IMR-90 (cell line): ENCODE measurements at regions not wholly inside any gene's neighbourhood (a gene's known extent, or its start where the extent isn't known, plus 50 kb on each side); places are given as distances from the start of the nearest gene placed in this dataset.

Experiments
- BHLHE40 ChIP-seq: fragments of 150-350 bp; IDR thresholded peaks from 2 replicates; pipeline ENCODE4 v1.6.1; 2016; ENCODE audit warnings: mild to moderate bottlenecking, low read depth, low read length
- CEBPB ChIP-seq: IDR thresholded peaks from 2 replicates; pipeline ENCODE4 v1.6.1; 2012; ENCODE audit warnings: low read depth, low read length, improper control_type of control experiment
- CHD1 ChIP-seq: IDR thresholded peaks from 2 replicates; pipeline ENCODE4 v1.6.1; 2012; ENCODE audit warnings: low read depth, low read length, improper control_type of control experiment
- FOS ChIP-seq: fragments of 150-350 bp; IDR thresholded peaks from 2 replicates; pipeline ENCODE4 v1.6.1; 2016; ENCODE audit warnings: low read depth, low read length
- MAFK ChIP-seq: IDR thresholded peaks from 2 replicates; pipeline ENCODE4 v1.6.1; 2012; ENCODE audit warnings: low read depth, low read length, improper control_type of control experiment
- MAZ ChIP-seq: IDR thresholded peaks from 2 replicates; pipeline ENCODE4 v1.6.1; 2012; ENCODE audit warnings: low read depth, mild to moderate bottlenecking, low read length, improper control_type of control experiment, moderate library complexity, borderline replicate concordance
- MXI1 ChIP-seq: IDR thresholded peaks from 2 replicates; pipeline ENCODE4 v1.6.1; 2012; ENCODE audit warnings: low read depth, mild to moderate bottlenecking, low read length, moderate library complexity, borderline replicate concordance
- NFE2L2 ChIP-seq: fragments of 150-350 bp; IDR thresholded peaks from 2 replicates; pipeline ENCODE4 v1.6.1; 2016; ENCODE audit warnings: low read depth, mild to moderate bottlenecking, low read length
- POLR2A ChIP-seq: IDR thresholded peaks from 2 replicates; pipeline ENCODE4 v1.6.1; 2012; ENCODE audit warnings: mild to moderate bottlenecking, low read depth, low read length
- RAD21 ChIP-seq: IDR thresholded peaks from 2 replicates; pipeline ENCODE4 v1.6.1; 2012; ENCODE audit warnings: low read length, improper control_type of control experiment
- RFX5 ChIP-seq: IDR thresholded peaks from 2 replicates; pipeline ENCODE4 v1.8.0; 2012; ENCODE audit warnings: low read depth, mild to moderate bottlenecking, low read length, moderate library complexity
- SMC3 ChIP-seq: fragments of 150-350 bp; IDR thresholded peaks from 2 replicates; pipeline ENCODE4 v1.6.1; 2016; ENCODE audit warnings: low read depth, mild to moderate bottlenecking, antibody characterized with exemption, low read length, moderate library complexity
- TF ChIP-seq, protein P1 (sequence below): conservative IDR thresholded peaks from 2 replicates; pipeline ENCODE4 v1.5.1; 2012; ENCODE audit warnings: mild to moderate bottlenecking, low read depth, low read length, improper control_type of control experiment

DNA sequence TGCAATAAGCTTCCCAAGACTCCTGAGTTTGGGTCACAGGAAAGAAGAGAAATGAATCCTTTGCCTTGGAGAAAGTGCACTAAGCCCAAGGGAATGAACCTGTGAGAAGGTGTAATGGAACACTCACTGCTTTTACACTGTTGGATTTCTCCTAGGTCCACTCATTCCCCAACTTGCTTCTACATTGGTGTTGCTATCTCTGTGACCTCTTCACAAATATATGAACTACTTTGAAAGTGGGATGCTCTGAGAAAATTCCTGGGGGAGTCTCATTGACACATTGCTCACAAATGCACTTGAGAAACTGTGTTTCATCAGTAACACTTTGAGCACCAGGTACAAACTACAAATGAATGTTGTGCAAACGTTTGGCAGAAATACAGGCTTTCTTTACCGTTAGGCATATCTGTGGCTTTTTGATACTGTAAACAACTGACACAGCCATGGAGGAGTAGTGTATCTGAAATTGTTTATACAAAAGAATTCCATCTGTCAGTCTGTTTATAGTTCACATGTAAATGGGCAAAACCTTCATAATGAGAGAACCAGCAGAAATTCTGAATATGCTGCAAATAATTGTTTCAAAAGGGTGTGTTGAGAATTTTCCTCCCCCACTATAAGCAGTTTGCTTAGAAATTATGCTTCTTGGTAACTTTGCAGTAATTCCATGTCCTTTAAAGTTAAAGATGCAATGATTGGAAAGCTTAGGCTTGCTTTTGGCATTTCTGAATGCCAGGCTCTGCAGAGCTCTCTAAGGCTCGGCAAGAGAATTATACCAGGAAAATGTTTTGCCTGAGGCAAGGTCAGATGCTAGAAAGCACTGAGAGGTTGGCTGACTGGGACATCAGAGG, 348.5 kb upstream of the DDHD1 start:
- TF ChIP-seq, protein P1, sequence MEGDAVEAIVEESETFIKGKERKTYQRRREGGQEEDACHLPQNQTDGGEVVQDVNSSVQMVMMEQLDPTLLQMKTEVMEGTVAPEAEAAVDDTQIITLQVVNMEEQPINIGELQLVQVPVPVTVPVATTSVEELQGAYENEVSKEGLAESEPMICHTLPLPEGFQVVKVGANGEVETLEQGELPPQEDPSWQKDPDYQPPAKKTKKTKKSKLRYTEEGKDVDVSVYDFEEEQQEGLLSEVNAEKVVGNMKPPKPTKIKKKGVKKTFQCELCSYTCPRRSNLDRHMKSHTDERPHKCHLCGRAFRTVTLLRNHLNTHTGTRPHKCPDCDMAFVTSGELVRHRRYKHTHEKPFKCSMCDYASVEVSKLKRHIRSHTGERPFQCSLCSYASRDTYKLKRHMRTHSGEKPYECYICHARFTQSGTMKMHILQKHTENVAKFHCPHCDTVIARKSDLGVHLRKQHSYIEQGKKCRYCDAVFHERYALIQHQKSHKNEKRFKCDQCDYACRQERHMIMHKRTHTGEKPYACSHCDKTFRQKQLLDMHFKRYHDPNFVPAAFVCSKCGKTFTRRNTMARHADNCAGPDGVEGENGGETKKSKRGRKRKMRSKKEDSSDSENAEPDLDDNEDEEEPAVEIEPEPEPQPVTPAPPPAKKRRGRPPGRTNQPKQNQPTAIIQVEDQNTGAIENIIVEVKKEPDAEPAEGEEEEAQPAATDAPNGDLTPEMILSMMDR = no peak
- TF ChIP-seq POLR2A = no peak
- no peak for TF ChIP-seq CHD1
- TF ChIP-seq CEBPB = peak; percentile 96
- TF ChIP-seq MAZ = no peak; the same call in 1 of the 2 replicates
- TF ChIP-seq FOS = peak; percentile 36; the same call in 1 of the 2 replicates
- TF ChIP-seq NFE2L2 = no peak
- no peak for TF ChIP-seq MAFK
- TF ChIP-seq RAD21 = no peak
- no peak for TF ChIP-seq MXI1
- TF ChIP-seq BHLHE40 = peak; percentile 53; the same call in 1 of the 2 replicates
- TF ChIP-seq RFX5 = no peak
- TF ChIP-seq SMC3 = no peak
